T-helper 1 cell treated with Interleukin-12 subunit alpha and Interleukin-12 subunit beta and Interleukin-4 antibody, amounts not matched to agents 30 μg/mL and 1 μg/mL, for 36 hours (primary cell): ENCODE measurements at regions not wholly inside any gene's neighbourhood (a gene's known extent, or its start where the extent isn't known, plus 50 kb on each side); places are given as distances from the start of the nearest gene placed in this dataset.

Experiments
- H3K27ac Mint-ChIP-seq: one replicate; pipeline ENCODE4 v1.8.0; 2021; ENCODE audit warnings: mild to moderate bottlenecking, mixed read lengths
- H3K27me3 Mint-ChIP-seq: one replicate; pipeline ENCODE4 v1.8.0; 2021; ENCODE audit warnings: low read depth, mixed read lengths
- H3K36me3 Mint-ChIP-seq: one replicate; pipeline ENCODE4 v1.8.0; 2021; ENCODE audit warnings: low read depth, mixed read lengths
- H3K4me1 Mint-ChIP-seq: one replicate; pipeline ENCODE4 v1.8.0; 2021; ENCODE audit warnings: low read depth, mixed read lengths
- H3K4me3 Mint-ChIP-seq: one replicate; pipeline ENCODE4 v1.8.0; 2021; ENCODE audit warnings: mild to moderate bottlenecking, moderate library complexity, mixed read lengths
- H3K9me3 Mint-ChIP-seq: one replicate; pipeline ENCODE4 v1.8.0; 2021; ENCODE audit warnings: mixed read lengths

DNA sequence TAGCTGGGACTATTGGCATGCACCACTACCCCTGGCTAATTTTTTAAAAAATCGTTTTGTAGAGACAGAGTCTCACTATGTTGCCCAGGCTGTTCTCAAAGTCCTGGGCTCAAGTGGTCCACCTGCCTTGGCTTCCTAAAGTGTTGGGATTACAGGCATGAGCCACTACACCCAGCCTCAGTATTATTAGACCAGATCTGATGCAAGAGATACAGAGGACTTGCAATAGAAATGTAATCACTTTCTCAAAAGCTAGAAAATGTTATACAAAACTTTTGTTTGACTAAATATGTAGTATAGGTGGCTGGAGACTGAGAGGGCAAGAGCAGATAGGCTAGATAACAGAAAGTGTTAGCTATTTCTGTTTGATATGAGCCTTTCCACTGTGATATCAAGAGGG is 531.9 kb downstream of the SOX2 start:
- no peaks in the 10 kb centered on the region for H3K9me3 Mint-ChIP-seq
- H3K4me1 Mint-ChIP-seq: no peaks in the 10 kb centered on the region
- no peaks in the 10 kb centered on the region for H3K36me3 Mint-ChIP-seq
- no peaks in the 10 kb centered on the region for H3K27me3 Mint-ChIP-seq
- no peak overlapping the region for H3K4me3 Mint-ChIP-seq
- H3K27ac Mint-ChIP-seq: no peak overlapping the region

DNA sequence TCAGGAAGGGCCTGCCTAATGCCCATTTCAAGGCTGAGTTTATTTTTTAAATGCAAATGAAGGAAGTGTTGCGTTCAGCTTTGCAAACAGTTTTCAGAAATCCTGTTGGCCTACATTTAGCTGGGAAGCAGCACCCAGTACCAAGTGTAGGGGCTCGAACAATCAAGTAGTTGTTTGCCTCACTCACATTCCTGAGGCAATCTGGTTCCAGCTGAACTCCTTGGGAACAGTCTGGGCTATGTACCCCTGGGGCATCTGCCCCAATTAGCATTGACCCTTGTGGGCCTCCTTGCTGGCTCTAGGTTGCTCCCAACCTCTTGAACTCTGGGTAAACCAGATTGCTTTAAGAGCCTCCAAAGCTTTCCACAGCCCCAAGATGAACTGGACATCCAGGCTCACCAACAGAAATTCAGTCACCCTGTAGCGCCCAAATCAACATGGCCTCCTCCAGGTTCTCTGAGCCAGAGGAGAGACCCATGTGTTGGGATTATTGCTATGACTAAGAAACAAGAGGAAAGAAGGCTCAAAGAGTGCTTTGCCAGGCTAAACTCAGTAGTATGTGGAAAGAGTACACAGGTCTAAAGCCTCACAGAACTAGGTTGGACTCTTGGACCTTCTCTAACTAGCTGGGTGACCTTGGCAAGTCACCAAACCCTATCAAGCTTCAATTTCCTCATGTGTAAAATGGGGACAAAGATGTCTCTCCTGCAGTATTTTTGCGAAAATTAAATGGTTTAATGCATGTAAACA is 532.7 kb downstream of the SOX2 start:
- Mint-ChIP-seq H3K9me3 (no peaks in the 10 kb centered on the region), H3K27ac (no peak overlapping the region), H3K36me3 (no peaks in the 10 kb centered on the region), H3K4me3 (no peak overlapping the region), H3K4me1 (no peaks in the 10 kb centered on the region), H3K27me3 (no peaks in the 10 kb centered on the region)

DNA sequence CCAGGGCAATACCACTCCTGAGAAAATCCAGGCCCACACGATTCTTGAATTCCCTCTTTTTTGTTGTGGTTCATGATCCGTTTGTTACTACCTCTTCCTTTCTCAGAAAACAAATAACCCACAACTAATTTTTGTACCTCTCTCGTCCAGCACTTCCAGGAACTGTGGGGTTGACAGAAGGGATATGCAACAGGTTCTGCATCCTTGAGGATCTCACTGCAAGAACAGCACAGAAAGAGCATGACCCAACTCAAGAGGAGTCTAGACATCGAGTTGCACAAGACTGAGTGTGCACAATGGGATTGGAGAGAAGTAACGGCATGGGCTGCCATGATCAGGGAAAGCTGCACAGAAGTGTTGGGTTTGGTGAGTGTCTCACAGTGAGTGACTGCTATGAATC is 533.3 kb downstream of the SOX2 start:
- Mint-ChIP-seq H3K9me3 (no peaks in the 10 kb centered on the region), H3K4me3 (no peak overlapping the region), H3K4me1 (no peaks in the 10 kb centered on the region), H3K36me3 (no peaks in the 10 kb centered on the region), H3K27ac (no peak overlapping the region), H3K27me3 (no peaks in the 10 kb centered on the region)

DNA sequence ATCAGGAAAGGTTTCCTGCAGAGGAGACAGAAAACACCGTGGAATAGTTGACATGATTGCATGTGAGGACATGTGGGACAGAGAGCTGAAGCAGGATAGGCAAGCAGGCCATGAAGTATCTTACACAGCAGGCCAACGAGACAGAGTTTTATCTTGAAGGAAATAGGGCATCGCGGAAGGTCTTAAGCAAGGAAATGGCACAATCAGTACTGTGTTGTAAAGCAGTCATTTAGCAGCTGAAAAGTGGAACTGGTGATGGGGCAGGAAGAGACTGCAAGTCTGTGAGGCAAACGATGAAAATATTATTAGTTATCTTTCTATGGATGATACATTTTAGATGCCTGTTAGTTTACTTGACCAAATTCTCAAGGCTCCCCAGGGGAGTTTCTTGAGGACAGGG is 535.1 kb downstream of the SOX2 start:
- Mint-ChIP-seq H3K27me3 (no peaks in the 10 kb centered on the region), H3K27ac (no peak overlapping the region), H3K36me3 (no peaks in the 10 kb centered on the region), H3K4me3 (no peak overlapping the region), H3K9me3 (no peaks in the 10 kb centered on the region), H3K4me1 (no peaks in the 10 kb centered on the region)

DNA sequence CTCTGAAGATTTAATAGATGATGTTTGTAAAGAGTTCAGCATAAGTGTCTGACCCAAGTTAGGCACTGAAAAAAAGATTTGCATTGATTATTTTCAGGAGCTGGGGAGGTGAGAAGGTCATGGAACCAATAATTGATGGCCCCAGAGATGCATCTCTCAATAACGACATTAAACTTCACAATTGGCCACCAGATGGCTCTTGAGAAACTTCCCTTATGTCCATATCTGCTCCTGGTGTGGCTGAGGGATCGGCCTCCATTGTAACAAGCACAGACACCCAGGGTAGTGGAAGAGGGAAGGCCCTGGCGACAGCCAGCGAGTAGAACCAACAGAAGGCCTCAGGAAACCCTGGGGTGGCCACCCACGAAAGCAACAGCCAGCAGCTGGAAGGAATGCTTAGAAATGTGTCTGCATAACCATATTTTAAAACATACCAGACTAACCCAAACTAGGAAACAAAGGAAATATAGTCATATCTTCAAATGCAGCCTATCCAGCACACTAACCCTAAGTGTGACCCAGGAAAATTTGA is 536.7 kb downstream of the SOX2 start:
- H3K4me3 Mint-ChIP-seq: no peak overlapping the region
- no peaks in the 10 kb centered on the region for H3K9me3 Mint-ChIP-seq
- no peaks in the 10 kb centered on the region for H3K27me3 Mint-ChIP-seq
- no peaks in the 10 kb centered on the region for H3K36me3 Mint-ChIP-seq
- H3K4me1 Mint-ChIP-seq: no peaks in the 10 kb centered on the region
- no peak overlapping the region for H3K27ac Mint-ChIP-seq

DNA sequence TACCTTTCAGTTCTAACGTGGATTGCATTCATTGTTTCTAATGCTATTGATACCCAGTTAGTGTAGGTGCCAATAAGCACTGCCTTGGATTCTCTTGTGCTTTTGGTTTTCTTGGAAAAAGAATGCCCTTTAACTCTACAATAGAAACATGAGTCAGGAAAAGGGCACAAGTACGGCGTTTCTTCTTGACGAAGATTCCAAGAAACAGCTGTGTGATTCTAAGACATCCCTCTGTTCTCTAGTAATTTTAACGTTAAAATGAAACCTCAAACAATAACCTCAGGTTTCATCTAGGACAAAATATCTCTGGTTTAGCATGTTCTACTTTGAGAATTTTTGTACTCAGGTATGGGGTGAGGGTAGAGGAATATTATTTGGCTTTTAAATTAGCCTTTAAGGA is 540.5 kb upstream of the ATP11B start:
- no peaks in the 10 kb centered on the region for H3K9me3 Mint-ChIP-seq
- no peaks in the 10 kb centered on the region for H3K4me1 Mint-ChIP-seq
- no peak overlapping the region for H3K27ac Mint-ChIP-seq
- H3K4me3 Mint-ChIP-seq: no peak overlapping the region
- no peaks in the 10 kb centered on the region for H3K36me3 Mint-ChIP-seq
- no peaks in the 10 kb centered on the region for H3K27me3 Mint-ChIP-seq

DNA sequence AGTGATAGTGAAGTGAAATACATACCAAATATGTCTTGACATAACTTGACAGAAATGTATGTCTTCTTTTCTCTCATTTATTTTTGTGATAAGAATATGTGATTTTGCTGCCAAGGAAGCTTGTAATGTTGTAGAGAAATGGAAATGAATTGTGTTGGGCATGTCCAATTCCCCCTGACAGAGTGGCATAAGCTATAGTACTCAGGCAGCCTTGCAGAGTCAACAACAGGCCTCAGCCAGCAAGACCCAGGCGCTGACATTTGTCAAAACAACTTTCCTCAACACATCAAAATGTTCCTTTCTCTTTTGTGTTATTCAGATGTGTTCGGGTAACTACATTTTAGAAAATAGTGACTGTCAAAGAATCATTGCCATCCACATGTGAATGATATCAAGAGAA is 538.1 kb upstream of the ATP11B start:
- Mint-ChIP-seq H3K36me3 (no peaks in the 10 kb centered on the region), H3K27ac (no peak overlapping the region), H3K9me3 (no peaks in the 10 kb centered on the region), H3K4me3 (no peak overlapping the region), H3K27me3 (no peaks in the 10 kb centered on the region), H3K4me1 (no peaks in the 10 kb centered on the region)

DNA sequence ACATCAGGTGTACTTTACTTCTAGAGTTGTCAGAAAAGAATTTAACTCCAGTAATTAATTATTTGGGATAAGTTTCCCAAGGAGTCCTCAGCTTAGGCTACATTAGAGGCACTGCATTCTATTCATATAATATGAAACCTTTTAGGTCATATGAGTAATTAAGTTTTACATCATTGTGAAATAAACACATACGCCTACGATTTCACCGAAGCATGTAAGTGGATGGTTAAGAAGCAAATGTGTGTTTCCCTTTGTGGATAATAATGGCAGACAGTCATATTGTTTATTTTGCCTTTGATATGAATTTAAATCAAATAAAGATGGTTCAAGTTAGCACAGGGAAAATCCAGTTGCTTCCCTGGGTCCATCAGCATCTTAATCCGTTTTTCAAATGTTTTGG is 535.9 kb upstream of the ATP11B start:
- Mint-ChIP-seq H3K27me3 (peaks cover 5% of the 10 kb centered on the region), H3K4me1 (no peaks in the 10 kb centered on the region), H3K9me3 (no peaks in the 10 kb centered on the region), H3K27ac (no peak overlapping the region), H3K36me3 (no peaks in the 10 kb centered on the region), H3K4me3 (no peak overlapping the region)

DNA sequence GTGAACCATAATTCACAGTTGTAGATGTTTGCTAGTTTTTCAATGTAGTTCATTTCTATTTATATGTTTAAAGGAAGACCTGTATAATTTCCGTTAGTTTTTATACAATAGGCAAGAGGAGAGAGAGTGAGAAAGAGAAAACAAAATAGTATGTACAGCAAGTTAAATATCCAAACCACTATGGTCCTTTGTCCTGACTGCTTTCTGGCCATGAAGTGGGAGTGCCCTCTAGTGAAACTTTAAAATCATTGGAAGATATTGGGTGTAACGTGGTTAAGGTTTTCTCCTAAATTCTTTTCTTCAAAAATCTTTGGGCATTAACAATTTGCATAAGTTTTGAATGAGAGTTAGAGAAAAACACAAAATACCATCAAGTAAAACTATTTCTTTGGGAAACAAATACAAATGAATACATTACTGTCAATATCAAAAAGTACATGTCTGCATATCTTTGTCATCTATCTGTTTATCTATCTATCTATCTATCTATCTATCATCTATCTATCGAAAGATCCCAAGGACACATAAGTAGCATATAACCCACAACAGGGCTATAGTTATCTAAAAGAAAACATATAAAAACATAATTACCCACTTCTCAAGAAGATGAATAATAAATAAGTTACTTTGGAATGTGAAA is 534.6 kb upstream of the ATP11B start:
- Mint-ChIP-seq H3K27me3 (peaks cover 5% of the 10 kb centered on the region), H3K4me1 (no peaks in the 10 kb centered on the region), H3K9me3 (no peaks in the 10 kb centered on the region), H3K36me3 (no peaks in the 10 kb centered on the region), H3K4me3 (no peak overlapping the region), H3K27ac (no peak overlapping the region)

DNA sequence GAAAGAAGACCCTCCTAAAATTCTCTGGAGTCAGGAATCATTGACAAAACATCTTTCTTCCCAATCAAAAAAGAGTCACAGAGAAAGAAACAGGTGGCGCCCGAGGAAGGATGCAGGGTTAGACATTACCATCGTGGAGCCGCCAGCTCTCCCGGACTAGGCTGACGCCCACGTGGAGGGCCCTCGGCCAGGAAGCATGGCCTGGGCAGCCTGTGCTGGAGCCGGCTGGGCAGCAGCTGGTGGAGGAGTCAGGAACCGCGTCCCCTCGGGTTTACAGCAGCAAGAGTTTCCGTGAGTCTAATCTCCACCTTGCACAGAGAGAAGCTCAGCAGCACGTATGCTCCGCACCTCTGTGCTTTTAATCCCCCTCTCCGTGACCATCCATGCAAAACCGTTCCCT is 533.7 kb upstream of the ATP11B start:
- H3K4me1 Mint-ChIP-seq: no peaks in the 10 kb centered on the region
- no peaks in the 10 kb centered on the region for H3K36me3 Mint-ChIP-seq
- no peak overlapping the region for H3K4me3 Mint-ChIP-seq
- H3K27me3 Mint-ChIP-seq: peaks cover 5% of the 10 kb centered on the region
- H3K9me3 Mint-ChIP-seq: no peaks in the 10 kb centered on the region
- no peak overlapping the region for H3K27ac Mint-ChIP-seq

DNA sequence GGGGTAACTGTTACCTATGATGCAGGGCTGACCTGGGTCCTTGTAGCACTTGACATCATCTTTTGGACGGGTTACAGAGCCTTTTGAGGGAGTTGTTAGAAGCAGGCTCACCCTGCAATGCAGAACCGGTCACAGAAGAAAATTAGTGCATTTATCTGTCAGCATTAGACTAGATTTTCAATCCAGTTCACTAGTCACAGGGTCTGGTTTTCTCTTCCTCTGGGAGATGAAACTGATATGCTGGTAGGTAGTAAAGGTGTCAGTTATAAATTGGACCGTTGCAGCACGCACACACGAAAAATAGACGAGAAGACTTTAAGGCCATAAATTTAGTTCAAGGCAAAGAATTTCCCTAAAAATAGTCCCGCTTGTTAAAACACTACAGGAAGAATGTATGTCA is 532.3 kb upstream of the ATP11B start:
- no peaks in the 10 kb centered on the region for H3K9me3 Mint-ChIP-seq
- no peak overlapping the region for H3K27ac Mint-ChIP-seq
- peaks cover 5% of the 10 kb centered on the region for H3K27me3 Mint-ChIP-seq
- H3K36me3 Mint-ChIP-seq: no peaks in the 10 kb centered on the region
- H3K4me1 Mint-ChIP-seq: no peaks in the 10 kb centered on the region
- H3K4me3 Mint-ChIP-seq: no peak overlapping the region

DNA sequence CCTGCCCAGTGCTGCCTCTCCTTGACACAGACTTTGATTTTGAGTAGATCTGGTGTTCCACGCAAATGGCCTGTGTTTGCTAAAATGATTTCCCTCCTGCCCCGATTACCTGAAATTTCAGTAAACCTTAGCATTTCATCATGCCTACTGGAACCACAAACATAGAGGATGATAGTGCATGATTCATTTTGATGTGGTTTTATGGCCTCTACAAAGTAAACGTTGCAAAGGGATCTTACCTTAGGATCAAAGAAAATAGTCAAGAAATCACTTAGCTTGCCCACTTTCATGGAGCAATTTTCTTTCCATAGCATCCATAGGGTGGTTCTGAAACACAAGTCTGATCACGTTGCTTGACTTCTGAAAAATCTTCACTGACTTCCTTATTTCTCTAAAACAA is 524.6 kb upstream of the ATP11B start:
- Mint-ChIP-seq H3K9me3 (no peaks in the 10 kb centered on the region), H3K27me3 (no peaks in the 10 kb centered on the region), H3K36me3 (no peaks in the 10 kb centered on the region), H3K27ac (no peak overlapping the region), H3K4me1 (no peaks in the 10 kb centered on the region), H3K4me3 (no peak overlapping the region)

DNA sequence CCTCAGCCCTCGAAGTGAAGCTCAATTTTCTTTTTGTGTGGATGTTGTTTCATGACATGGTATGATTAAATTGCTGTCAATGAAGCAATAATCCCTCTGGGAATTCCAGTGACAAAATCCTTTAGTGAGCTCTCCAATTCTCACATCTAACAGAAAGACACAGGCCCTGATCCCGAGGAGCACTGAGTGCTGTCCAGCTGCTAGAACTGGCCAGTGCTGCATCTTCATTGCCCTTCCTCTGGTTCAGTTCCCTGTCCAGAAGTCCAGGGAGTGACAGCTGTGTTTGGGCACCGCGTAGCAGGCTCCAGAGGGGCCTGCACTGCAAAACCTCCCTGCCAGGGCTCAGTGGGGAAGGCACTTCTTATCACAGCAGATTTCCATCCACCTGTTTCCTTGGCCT is 516.8 kb upstream of the ATP11B start:
- Mint-ChIP-seq H3K27me3 (no peaks in the 10 kb centered on the region), H3K4me1 (no peaks in the 10 kb centered on the region), H3K36me3 (no peaks in the 10 kb centered on the region), H3K27ac (no peak overlapping the region), H3K4me3 (no peak overlapping the region), H3K9me3 (no peaks in the 10 kb centered on the region)

DNA sequence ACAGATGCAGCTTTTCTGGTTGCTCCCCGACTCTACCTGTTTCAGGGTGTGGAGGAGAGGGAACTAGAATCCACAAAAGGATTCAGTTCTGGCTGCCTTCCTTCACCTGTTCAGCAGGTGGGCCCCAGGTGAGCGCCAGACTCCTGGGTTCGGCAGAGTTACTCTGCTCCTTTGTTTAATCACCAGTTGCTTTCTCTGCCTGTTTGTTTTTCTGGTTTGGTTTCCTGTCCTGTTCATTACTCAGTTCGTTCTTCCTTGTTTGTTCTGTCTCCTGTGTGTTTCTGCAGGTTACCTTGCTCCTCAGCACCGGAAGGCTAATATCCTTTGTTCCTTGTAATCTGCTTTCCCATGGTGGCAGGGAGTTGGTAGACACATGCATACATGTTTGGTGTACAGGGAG is 508.5 kb upstream of the ATP11B start:
- Mint-ChIP-seq H3K27ac (no peak overlapping the region), H3K9me3 (no peaks in the 10 kb centered on the region), H3K36me3 (no peaks in the 10 kb centered on the region), H3K27me3 (peaks cover 6% of the 10 kb centered on the region), H3K4me3 (no peak overlapping the region), H3K4me1 (no peaks in the 10 kb centered on the region)

DNA sequence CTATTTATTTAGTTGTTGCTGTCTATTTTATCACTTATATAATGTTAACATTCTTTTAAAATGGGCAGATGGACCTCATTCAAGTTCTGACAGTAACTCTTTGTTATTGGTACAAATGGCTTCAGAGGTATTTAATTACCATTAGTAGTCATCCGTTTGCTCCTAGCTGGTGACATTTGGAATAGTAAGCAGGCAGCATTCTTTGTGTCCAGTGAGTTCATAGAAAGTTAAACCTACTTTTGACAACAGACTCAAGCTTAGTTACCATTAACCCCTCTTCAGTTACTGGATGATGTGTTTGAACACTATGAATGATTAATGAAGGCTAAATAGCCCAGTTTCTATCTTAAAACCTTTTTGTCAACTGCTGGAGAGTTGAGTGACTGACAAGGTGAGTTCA is 500.7 kb upstream of the ATP11B start:
- Mint-ChIP-seq H3K27me3 (no peaks in the 10 kb centered on the region), H3K9me3 (no peaks in the 10 kb centered on the region), H3K4me1 (no peaks in the 10 kb centered on the region), H3K4me3 (no peak overlapping the region), H3K36me3 (no peaks in the 10 kb centered on the region), H3K27ac (no peak overlapping the region)
